GM13976 (cell line): ENCODE measurements at regions not wholly inside any gene's neighbourhood (a gene's known extent, or its start where the extent isn't known, plus 50 kb on each side); places are given as distances from the start of the nearest gene placed in this dataset.

Source experiments
- DNase-seq: peaks from one replicate; pipeline ENCODE4 v3.0.0; 2012; ENCODE audit warnings: low spot score
- in situ Hi-C: fragments of 300-500 bp; cut with MboI; formaldehyde crosslinking; loops from one replicate; pipeline ENCODE4 v1.12.0; 2022; ENCODE audit warnings: low sequenced_read_pairs, mixed read lengths, inconsistent platforms; ENCODE audit not compliant: unreplicated experiment
- TF ChIP-seq, protein P1 (sequence below): IDR thresholded peaks from 2 replicates; pipeline ENCODE4 v1.5.1; 2012; ENCODE audit warnings: borderline replicate concordance, mild to moderate bottlenecking; ENCODE audit not compliant: insufficient read depth; ENCODE audit errors: extremely low read depth, missing control alignments, control extremely low read depth

DNA sequence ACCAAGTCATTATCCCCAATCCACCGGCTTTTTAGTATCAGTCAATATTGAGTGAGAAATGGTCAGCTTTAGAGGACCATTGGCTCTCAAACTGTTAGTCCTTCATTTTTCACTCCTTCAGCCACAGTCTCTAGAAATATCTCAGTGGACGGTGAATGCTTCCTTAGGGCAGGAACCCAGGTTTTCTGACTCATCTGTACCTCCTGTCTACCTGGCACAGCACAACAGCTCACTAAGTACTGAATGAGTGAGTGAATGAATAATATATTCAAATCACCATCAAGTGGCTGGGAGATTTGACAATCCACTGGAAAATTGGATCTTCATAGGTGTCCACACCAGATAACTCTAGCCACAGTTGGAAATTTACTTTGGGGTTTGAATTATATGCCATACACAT, 609.5 kb upstream of the CLINT1 start:
- TF ChIP-seq, protein P1, sequence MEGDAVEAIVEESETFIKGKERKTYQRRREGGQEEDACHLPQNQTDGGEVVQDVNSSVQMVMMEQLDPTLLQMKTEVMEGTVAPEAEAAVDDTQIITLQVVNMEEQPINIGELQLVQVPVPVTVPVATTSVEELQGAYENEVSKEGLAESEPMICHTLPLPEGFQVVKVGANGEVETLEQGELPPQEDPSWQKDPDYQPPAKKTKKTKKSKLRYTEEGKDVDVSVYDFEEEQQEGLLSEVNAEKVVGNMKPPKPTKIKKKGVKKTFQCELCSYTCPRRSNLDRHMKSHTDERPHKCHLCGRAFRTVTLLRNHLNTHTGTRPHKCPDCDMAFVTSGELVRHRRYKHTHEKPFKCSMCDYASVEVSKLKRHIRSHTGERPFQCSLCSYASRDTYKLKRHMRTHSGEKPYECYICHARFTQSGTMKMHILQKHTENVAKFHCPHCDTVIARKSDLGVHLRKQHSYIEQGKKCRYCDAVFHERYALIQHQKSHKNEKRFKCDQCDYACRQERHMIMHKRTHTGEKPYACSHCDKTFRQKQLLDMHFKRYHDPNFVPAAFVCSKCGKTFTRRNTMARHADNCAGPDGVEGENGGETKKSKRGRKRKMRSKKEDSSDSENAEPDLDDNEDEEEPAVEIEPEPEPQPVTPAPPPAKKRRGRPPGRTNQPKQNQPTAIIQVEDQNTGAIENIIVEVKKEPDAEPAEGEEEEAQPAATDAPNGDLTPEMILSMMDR = no peak
- in situ Hi-C loops = no loop called here
- no peak for DNase-seq

DNA sequence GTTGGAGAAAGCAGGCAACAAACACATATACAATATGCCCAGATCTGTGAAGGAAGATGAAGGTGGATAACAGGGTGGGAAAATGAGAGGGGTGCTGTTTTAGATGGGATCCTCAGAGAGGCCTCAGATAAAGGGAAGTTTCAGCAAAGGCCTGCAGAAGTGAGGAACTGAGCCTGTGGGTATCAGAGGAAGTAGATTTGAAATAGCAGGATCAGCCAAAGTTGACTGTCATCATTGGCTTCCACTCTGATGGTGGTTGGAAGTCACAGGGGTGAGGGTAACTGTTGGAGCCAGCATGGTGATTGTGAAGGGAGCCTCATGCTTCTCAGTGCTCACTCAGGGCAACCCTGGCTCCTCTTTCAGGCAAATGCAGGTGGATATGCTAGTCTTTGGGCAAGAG, 607.2 kb upstream of the CLINT1 start:
- in situ Hi-C loops = no loop called here
- TF ChIP-seq, protein P1 = no peak
- DNase-seq = no peak

DNA sequence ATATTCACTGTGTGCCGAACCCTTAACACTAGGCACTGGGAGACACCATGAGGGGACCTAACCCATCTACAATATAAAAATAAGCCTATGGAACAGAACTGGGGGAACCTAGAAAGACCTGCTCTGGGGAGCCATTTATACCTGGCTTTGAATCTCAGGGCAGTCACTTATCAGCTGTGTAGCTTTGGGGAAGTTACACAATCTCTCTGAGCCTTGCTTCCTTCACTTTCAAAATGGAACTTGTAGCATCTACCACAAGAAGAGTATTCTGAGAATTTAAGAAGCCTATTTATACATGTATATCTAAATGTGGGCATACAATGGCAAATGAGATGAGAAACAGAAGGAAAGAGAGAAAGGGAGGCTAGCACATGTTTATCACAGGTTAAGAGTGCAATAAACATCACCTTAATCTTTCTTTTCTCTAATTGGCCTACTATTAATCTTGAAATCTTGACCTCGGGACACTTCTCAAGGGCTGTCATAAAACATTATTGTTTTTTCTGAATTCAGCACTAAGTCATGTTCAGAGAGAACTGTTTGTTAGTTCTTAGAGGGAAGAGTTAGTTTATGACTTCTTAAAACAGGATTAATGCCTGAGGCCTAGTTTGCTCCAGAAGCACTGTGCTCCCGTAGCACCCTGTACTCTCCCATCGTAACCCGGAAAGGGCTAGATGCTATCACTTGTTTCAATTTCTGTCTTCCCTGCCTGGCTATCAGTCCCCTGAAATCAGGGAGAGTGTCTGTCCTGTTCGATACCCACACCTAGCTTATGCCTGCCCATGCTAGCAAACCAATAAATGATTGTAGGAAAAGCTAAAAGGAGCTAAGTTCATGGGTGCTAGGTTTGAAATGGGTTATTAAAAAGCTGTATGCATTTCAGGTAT, 606.4 kb upstream of the CLINT1 start:
- in situ Hi-C loops = no loop called here
- no peak for DNase-seq
- TF ChIP-seq, protein P1 = no peak

DNA sequence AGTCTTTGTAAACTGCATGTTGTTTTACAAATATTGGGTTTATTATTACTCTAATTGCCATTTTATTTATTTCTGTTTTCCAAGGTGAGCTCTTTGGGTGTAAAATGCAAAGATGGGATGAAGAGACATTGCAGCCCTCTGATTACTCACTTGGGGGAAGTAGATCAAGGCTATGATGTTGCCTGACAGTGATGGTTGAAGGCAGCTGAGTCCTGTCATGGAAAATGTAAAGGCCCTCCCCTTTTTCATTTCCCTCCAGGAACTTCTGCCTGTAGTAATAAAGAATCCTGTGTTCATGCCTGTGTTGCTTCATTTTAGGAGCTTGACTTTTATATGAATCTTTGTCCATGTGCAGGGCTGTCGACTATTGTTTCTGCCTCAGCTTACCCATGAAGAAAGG, 605.4 kb upstream of the CLINT1 start:
- TF ChIP-seq, protein P1 = no peak
- in situ Hi-C loops = no loop called here
- DNase-seq = no peak

DNA sequence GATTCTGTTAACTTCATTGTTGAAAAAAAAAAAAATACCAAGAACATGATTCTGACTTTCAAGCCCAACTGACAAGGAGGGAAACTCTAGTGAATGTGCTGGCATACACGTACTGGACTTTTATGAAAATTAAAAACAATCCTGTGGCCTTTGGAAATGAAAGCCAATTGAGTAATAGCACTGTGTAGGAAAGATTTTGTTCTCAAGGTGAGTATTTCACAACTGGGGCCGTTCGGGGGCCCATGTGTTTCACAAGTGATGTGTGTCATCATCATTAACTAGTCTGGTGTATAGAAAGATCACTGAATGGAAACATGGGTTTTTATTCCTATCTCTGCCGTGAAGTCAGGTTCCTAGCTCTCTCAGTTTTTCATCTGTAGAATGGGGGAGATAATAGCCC, 605.0 kb upstream of the CLINT1 start:
- no peak for DNase-seq
- in situ Hi-C loops = no loop called here
- TF ChIP-seq, protein P1 = no peak

DNA sequence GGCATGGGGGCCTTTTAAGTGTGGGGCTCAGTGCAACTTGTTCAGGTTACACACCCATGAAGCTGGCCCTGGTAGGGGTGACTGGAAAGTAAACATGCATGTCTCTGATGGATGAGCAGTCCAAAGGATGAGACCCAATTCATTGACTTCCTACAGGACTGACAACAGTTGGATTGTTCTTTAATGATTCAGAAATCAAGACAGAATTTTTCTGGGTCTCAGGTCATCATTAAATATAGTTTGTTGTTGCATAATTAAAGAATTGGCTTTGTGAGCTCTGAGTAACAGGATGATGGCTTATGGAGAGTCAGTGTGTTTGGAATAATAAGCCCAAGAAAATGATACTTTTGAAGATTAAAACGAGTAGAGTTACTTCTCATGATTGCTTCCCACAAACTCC, 604.2 kb upstream of the CLINT1 start:
- DNase-seq = no peak
- in situ Hi-C loops = no loop called here
- TF ChIP-seq, protein P1 = no peak
